ENCODE measurements at regions not wholly inside any gene's neighbourhood (a gene's known extent, or its start where the extent isn't known, plus 50 kb on each side); places are given as distances from the start of the nearest gene placed in this dataset.

DNA sequence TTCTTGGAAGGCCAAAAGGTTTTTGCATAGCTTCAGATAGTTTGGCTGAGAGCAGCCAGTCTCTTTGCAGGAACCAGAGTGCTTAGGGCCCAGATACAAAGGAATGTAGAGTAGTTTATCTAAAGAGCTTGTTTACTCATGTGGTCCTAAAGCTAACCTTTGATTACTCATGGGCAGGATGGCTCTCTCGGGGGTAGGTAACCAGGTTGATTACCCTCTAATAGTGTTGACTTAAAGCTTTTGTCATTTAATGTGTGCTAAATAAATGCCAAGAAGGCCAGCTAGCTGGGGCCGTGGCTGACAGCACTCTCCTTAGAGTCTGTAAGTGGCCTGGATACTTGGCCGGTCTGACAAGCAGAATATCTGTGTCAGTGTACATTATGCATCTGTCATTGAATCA is 69.7 kb upstream of the MAGEB16 start:
- Histone ChIP-seq H3K27ac (no peak overlapping the region), H3K9me3 (peaks cover 0 to 12% of the 10 kb centered on the region in 2 donors), H3K4me1 (no peaks in the 10 kb centered on the region), H3K27me3 (no peaks in the 10 kb centered on the region), H3K4me3 (no peak overlapping the region), H3K36me3 (no peaks in the 10 kb centered on the region)
- no peak for DNase-seq (ENCODE audit: low spot score)
- TF ChIP-seq, protein P1, sequence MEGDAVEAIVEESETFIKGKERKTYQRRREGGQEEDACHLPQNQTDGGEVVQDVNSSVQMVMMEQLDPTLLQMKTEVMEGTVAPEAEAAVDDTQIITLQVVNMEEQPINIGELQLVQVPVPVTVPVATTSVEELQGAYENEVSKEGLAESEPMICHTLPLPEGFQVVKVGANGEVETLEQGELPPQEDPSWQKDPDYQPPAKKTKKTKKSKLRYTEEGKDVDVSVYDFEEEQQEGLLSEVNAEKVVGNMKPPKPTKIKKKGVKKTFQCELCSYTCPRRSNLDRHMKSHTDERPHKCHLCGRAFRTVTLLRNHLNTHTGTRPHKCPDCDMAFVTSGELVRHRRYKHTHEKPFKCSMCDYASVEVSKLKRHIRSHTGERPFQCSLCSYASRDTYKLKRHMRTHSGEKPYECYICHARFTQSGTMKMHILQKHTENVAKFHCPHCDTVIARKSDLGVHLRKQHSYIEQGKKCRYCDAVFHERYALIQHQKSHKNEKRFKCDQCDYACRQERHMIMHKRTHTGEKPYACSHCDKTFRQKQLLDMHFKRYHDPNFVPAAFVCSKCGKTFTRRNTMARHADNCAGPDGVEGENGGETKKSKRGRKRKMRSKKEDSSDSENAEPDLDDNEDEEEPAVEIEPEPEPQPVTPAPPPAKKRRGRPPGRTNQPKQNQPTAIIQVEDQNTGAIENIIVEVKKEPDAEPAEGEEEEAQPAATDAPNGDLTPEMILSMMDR (IDR thresholded peaks at IDR 0.05): no peak

DNA sequence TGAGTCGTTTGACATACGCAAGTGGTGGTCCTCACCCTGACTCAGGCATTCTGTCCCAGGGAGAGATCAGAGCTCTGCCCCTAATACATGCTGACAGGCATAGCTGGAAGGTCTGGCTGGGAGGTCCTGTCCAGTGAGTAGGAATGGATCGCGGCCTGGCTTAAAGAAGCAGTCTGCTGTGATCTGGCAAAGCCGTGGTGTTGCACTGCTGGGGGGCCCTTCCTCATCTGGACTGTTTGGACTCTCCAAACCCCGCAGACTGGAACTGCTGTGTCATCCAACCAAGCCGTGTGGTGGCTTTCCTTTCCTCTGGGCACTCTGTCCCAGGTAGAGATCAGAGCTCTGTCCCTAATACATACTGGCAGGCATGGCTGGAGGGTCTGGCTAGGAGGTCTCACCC is 64.3 kb upstream of the MAGEB16 start:
- H3K9me3 ChIP-seq: peaks cover 0 to 8% of the 10 kb centered on the region in 2 donors
- DNase-seq (ENCODE audit: low spot score): no peak
- H3K27me3 ChIP-seq: no peaks in the 10 kb centered on the region
- H3K27ac ChIP-seq: no peak overlapping the region
- no peaks in the 10 kb centered on the region for H3K36me3 ChIP-seq
- H3K4me1 ChIP-seq: no peaks in the 10 kb centered on the region
- TF ChIP-seq, protein P1 (IDR thresholded peaks at IDR 0.05): no peak
- no peak overlapping the region for H3K4me3 ChIP-seq

DNA sequence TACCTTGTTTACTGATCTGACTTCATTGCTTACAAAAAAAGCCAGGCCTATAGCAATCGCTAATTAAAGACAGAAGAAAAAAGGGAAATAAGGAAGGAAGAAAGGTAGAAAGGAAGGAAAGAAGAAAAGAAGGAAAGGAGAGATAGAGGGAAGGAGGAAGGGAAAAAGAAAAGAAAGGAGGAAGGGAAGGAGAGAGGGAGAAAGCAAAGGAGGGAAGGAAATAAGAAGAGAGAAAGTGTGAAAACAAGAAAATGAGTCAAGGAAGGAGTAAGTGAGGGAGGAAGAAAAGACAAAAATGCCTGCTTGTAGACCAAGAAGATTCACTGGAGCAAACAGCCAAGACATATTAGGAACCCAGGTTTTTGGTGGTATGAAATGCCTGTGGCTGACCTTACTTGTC is 57.0 kb upstream of the MAGEB16 start:
- TF ChIP-seq, protein P1 (IDR thresholded peaks at IDR 0.05): no peak
- no peak overlapping the region for H3K4me3 ChIP-seq
- no peaks in the 10 kb centered on the region for H3K4me1 ChIP-seq
- no peak for DNase-seq (ENCODE audit: low spot score)
- no peaks in the 10 kb centered on the region for H3K9me3 ChIP-seq
- H3K27ac ChIP-seq: no peak overlapping the region
- H3K27me3 ChIP-seq: no peaks in the 10 kb centered on the region
- H3K36me3 ChIP-seq: no peaks in the 10 kb centered on the region

DNA sequence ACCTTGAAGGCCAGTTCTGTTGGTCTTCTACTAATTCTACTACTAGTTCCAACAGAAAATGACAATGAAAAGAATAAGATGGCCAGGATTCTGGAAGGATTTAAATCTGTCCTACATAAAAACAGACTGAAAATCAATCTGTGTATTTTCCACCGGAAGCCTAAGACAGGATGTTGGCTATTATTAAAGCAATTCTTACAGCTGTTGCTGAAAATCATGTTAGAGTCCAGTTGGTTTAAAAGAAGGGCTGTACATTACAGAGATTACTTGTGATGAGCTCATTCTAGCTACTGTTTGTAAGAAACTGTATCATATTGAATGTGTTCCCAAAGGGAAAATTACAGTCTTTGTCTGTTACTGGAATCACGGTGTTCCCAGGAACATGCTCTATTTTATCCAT is 54.8 kb upstream of the MAGEB16 start:
- TF ChIP-seq, protein P1 (IDR thresholded peaks at IDR 0.05): no peak

More for the DNA sequence above, 54.8 kb upstream of the MAGEB16 start:
- DNase-seq (ENCODE audit: low spot score): no peak
- no peaks in the 10 kb centered on the region for H3K9me3 ChIP-seq
- no peak overlapping the region for H3K4me3 ChIP-seq
- H3K4me1 ChIP-seq: no peaks in the 10 kb centered on the region
- H3K27ac ChIP-seq: no peak overlapping the region
- H3K36me3 ChIP-seq: no peaks in the 10 kb centered on the region
- H3K27me3 ChIP-seq: no peaks in the 10 kb centered on the region

Data from right atrium auricular region (tissue), 2 donors.